ENCODE measurements at regions not wholly inside any gene's neighbourhood (a gene's known extent, or its start where the extent isn't known, plus 50 kb on each side); places are given as distances from the start of the nearest gene placed in this dataset.

DNA sequence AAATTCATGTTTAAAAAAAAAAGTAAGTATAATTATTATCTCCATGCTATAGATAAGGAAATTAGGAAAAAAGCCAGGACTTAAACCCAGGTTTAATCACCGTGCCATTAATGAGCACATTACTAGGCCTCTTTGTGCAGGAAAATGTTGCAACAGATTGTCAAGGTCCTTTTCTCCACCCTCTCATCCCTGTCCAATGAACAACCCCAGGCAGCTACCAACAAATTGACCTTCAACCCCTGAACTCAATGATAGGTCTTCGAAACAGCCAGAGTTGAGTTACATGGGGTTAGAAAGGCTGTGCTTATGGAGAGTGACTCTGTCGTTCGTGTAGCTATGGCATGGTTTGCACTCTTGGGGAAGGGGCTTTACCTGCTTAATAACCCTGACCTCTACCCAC, 84.2 kb upstream of the CTNNB1 start:
- TF ChIP-seq CTCF (IDR thresholded peaks at IDR 0.05): no peak
- no peak for TF ChIP-seq EZH2phosphoT487 (IDR thresholded peaks at IDR 0.05)
- no peak for TF ChIP-seq EZH2 (IDR thresholded peaks at IDR 0.05)

Data from neural progenitor cell (in vitro differentiated cells).